ENCODE measurements at regions not wholly inside any gene's neighbourhood (a gene's known extent, or its start where the extent isn't known, plus 50 kb on each side); places are given as distances from the start of the nearest gene placed in this dataset.

GRCh38 chr13:42498521-42498920 lies 75.4 kb upstream of the TNFSF11 start:
- Histone ChIP-seq H3K4me1 (ENCODE audit: insufficient read depth) (no peaks in the 10 kb centered on the region), H4K20me1 (ENCODE audit: insufficient read depth, poor library complexity, severe bottlenecking) (no peaks in the 10 kb centered on the region), H3K4me2 (no peak overlapping the region), H3K9me3 (ENCODE audit: low read depth) (no peaks in the 10 kb centered on the region), H3K9me2 (replicated peaks; ENCODE audit: insufficient read depth) (no peaks in the 10 kb centered on the region), H3K4me3 (no peak overlapping the region), H2AFZ (no peak overlapping the region), H3K27me3 (no peaks in the 10 kb centered on the region), H3K27ac (no peak overlapping the region), H3K36me3 (replicated peaks; ENCODE audit: insufficient read depth, low read depth) (no peaks in the 10 kb centered on the region), H3K79me2 (no peaks in the 10 kb centered on the region)
- WGBS (ENCODE audit: low lambda C conversion rate, missing lambda C conversion rate), result 92% methylated on average over 3 of the region's 3 CpGs
- TF ChIP-seq CTCF (IDR thresholded peaks at IDR 0.05; ENCODE audit: poor library complexity) (no peak), EZH2phosphoT487 (IDR thresholded peaks at IDR 0.05; ENCODE audit: low read depth, severe bottlenecking, unreplicated experiment) (no peak), EZH2 (IDR thresholded peaks at IDR 0.05; ENCODE audit: borderline replicate concordance) (no peak)
- DNase-seq (ENCODE audit: low spot score), result no peak

Measured in hepatocyte (in vitro differentiated cells).